Hepatocyte (in vitro differentiated cells): ENCODE measurements at regions not wholly inside any gene's neighbourhood (a gene's known extent, or its start where the extent isn't known, plus 50 kb on each side); places are given as distances from the start of the nearest gene placed in this dataset.

Source experiments
- DNase-seq: peaks from one replicate; pipeline ENCODE4 v3.0.0-alpha.2; 2016; ENCODE audit warnings: low spot score
- H2AFZ ChIP-seq: fragments of 200-600 bp; sonication (generic); 2 replicates; pipeline ENCODE4 v1.6.0; 2016; ENCODE audit warnings: antibody characterized with exemption, mild to moderate bottlenecking
- H3K27ac ChIP-seq: fragments of 200-600 bp; sonication (generic); 2 replicates; pipeline ENCODE4 v1.5.1; 2016; ENCODE audit warnings: mild to moderate bottlenecking
- H3K27me3 ChIP-seq: fragments of 200-600 bp; sonication (generic); 2 replicates; pipeline ENCODE4 v1.6.1; 2016
- H3K36me3 ChIP-seq: fragments of 200-600 bp; sonication (generic); replicated peaks from 2 replicates; pipeline ENCODE4 v1.5.1; 2016; ENCODE audit warnings: low read depth; ENCODE audit not compliant: insufficient read depth
- H3K4me1 ChIP-seq: fragments of 200-600 bp; sonication (generic); 2 replicates; pipeline ENCODE4 v1.5.1; 2016; ENCODE audit warnings: mild to moderate bottlenecking, moderate library complexity; ENCODE audit not compliant: insufficient read depth
- H3K4me2 ChIP-seq: fragments of 200-600 bp; sonication (generic); 2 replicates; pipeline ENCODE4 v1.6.0; 2016
- H3K4me3 ChIP-seq: fragments of 200-600 bp; sonication (generic); 2 replicates; pipeline ENCODE4 v1.5.1; 2016; ENCODE audit warnings: mild to moderate bottlenecking
- H3K79me2 ChIP-seq: fragments of 200-600 bp; sonication (generic); 2 replicates; pipeline ENCODE4 v1.6.0; 2017; ENCODE audit warnings: mild to moderate bottlenecking
- H3K9me2 ChIP-seq: fragments of 200-600 bp; sonication (generic); replicated peaks from 2 replicates; pipeline ENCODE4 v1.6.0; 2017; ENCODE audit warnings: mild to moderate bottlenecking; ENCODE audit not compliant: insufficient read depth
- H3K9me3 ChIP-seq: fragments of 200-600 bp; sonication (generic); 2 replicates; pipeline ENCODE4 v1.5.1; 2016; ENCODE audit warnings: low read depth, mild to moderate bottlenecking
- H4K20me1 ChIP-seq: fragments of 200-600 bp; sonication (generic); 2 replicates; pipeline ENCODE4 v1.6.0; 2016; ENCODE audit warnings: mild to moderate bottlenecking; ENCODE audit not compliant: insufficient read depth, poor library complexity, severe bottlenecking
- EZH2 ChIP-seq: fragments of 200-600 bp; sonication (generic); IDR thresholded peaks from 2 replicates; pipeline ENCODE4 v1.6.1; 2016; ENCODE audit warnings: antibody characterized with exemption, mild to moderate bottlenecking, borderline replicate concordance
- EZH2phosphoT487 ChIP-seq: fragments of 200-600 bp; sonication (generic); IDR thresholded peaks from one replicate; pipeline ENCODE4 v1.6.1; 2018; ENCODE audit warnings: antibody characterized with exemption, mild to moderate bottlenecking, low read depth, moderate library complexity; ENCODE audit not compliant: unreplicated experiment, severe bottlenecking
- WGBS: methylation state at CpG from one replicate; pipeline ENCODE4 v1.1.6; 2016; ENCODE audit warnings: low lambda C conversion rate; ENCODE audit errors: missing lambda C conversion rate; 5-methylcytosine and 5-hydroxymethylcytosine counted together
- TF ChIP-seq, protein P1 (sequence below): fragments of 200-600 bp; sonication (generic); IDR thresholded peaks from 2 replicates; pipeline ENCODE4 v1.5.1; 2016; ENCODE audit warnings: antibody characterized with exemption, mild to moderate bottlenecking; ENCODE audit not compliant: poor library complexity

GRCh38 chr13:34320084-34320483 is 502.1 kb downstream of the RFC3 start:
- Histone ChIP-seq H3K36me3 (no peaks in the 10 kb centered on the region), H3K27ac (no peak overlapping the region), H2AFZ (no peak overlapping the region), H3K4me2 (no peak overlapping the region), H3K4me3 (no peak overlapping the region), H4K20me1 (no peaks in the 10 kb centered on the region), H3K27me3 (no peaks in the 10 kb centered on the region), H3K4me1 (no peaks in the 10 kb centered on the region), H3K9me2 (no peaks in the 10 kb centered on the region), H3K79me2 (no peaks in the 10 kb centered on the region), H3K9me3 (no peaks in the 10 kb centered on the region)
- DNase-seq: no peak
- TF ChIP-seq, protein P1, sequence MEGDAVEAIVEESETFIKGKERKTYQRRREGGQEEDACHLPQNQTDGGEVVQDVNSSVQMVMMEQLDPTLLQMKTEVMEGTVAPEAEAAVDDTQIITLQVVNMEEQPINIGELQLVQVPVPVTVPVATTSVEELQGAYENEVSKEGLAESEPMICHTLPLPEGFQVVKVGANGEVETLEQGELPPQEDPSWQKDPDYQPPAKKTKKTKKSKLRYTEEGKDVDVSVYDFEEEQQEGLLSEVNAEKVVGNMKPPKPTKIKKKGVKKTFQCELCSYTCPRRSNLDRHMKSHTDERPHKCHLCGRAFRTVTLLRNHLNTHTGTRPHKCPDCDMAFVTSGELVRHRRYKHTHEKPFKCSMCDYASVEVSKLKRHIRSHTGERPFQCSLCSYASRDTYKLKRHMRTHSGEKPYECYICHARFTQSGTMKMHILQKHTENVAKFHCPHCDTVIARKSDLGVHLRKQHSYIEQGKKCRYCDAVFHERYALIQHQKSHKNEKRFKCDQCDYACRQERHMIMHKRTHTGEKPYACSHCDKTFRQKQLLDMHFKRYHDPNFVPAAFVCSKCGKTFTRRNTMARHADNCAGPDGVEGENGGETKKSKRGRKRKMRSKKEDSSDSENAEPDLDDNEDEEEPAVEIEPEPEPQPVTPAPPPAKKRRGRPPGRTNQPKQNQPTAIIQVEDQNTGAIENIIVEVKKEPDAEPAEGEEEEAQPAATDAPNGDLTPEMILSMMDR: no peak
- TF ChIP-seq EZH2phosphoT487: no peak
- no peak for TF ChIP-seq EZH2
- 94% methylated on average over 1 of the region's 1 CpG for WGBS

DNA sequence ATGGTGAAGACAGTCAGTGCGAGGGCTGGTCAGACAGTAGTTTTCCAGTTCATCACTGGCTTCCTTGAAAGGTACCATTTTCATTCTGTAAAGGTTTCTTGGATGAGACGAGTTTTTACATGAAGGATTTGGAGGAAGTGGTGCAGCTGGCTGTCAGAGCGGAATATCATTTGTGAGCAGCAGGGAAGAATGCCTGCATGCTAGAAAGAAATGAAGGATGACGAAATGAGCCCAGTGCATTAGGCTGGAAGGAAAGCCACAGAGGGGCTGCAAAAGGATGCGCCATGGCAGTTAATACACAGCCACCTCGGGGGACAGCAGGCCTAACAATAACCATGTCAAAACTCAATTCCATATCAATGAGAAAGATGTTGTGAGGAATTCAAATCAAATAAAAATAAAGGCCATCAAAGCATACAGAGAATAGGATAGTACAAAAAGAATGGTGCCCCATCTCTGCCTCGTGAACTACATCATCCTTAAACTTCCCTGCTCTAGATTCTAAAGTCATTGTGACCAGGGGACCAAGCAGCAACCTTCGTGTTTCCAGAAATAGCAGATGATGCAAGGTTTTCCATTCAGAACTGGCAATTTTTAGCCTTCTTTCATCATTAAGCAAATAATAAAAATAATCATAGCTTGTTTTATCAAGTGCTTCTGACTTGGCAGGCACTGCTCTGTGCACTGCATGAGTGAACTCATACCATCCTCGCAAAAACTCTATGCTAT is 504.2 kb downstream of the RFC3 start:
- no peak overlapping the region for H2AFZ ChIP-seq
- no peaks in the 10 kb centered on the region for H3K79me2 ChIP-seq
- H3K27ac ChIP-seq: no peak overlapping the region
- H3K4me1 ChIP-seq: no peaks in the 10 kb centered on the region
- no peaks in the 10 kb centered on the region for H3K9me3 ChIP-seq
- no peaks in the 10 kb centered on the region for H3K36me3 ChIP-seq
- H3K4me2 ChIP-seq: no peak overlapping the region
- TF ChIP-seq, protein P1: no peak
- no peak for TF ChIP-seq EZH2
- no peak for TF ChIP-seq EZH2phosphoT487
- no peaks in the 10 kb centered on the region for H3K9me2 ChIP-seq
- DNase-seq: no peak
- H3K27me3 ChIP-seq: no peaks in the 10 kb centered on the region
- 88% methylated on average over 9 of the region's 9 CpGs for WGBS
- H4K20me1 ChIP-seq: no peaks in the 10 kb centered on the region
- no peak overlapping the region for H3K4me3 ChIP-seq

- H3K27me3 ChIP-seq: no peaks in the 10 kb centered on the region
- H4K20me1 ChIP-seq: no peaks in the 10 kb centered on the region
- H3K36me3 ChIP-seq: no peaks in the 10 kb centered on the region
- H3K9me2 ChIP-seq: no peaks in the 10 kb centered on the region
- no peak overlapping the region for H3K4me3 ChIP-seq
- no peaks in the 10 kb centered on the region for H3K79me2 ChIP-seq
- H2AFZ ChIP-seq: no peak overlapping the region
- H3K4me2 ChIP-seq: no peak overlapping the region
- WGBS: 86% methylated on average over 3 of the region's 3 CpGs
- DNase-seq: no peak
- TF ChIP-seq, protein P1: no peak
- TF ChIP-seq EZH2 (no peak), EZH2phosphoT487 (no peak)
- H3K27ac ChIP-seq: no peak overlapping the region
- no peaks in the 10 kb centered on the region for H3K4me1 ChIP-seq
- no peaks in the 10 kb centered on the region for H3K9me3 ChIP-seq
These were observed 504.8 kb downstream of the RFC3 start for GRCh38 chr13:34322743-34323074.
